HUES64 (cell line): ENCODE measurements at regions not wholly inside any gene's neighbourhood (a gene's known extent, or its start where the extent isn't known, plus 50 kb on each side); places are given as distances from the start of the nearest gene placed in this dataset.
"Not testable (repeated sequence)": the region's sequence is repeated elsewhere in the genome, so short reads cannot be mapped to it uniquely, and the experiment has no call there.

ENCODE experiments used
- H3K27ac ChIP-seq: 2 replicates; pipeline ENCODE4 v1.7.0; 2013; ENCODE audit warnings: low read depth, low read length, inconsistent platforms
- H3K27me3 ChIP-seq: 2 replicates; pipeline ENCODE4 v1.6.1; 2013; ENCODE audit warnings: mild to moderate bottlenecking, low read length; ENCODE audit not compliant: insufficient read depth
- H3K36me3 ChIP-seq: 2 replicates; pipeline ENCODE4 v1.6.1; 2013; ENCODE audit warnings: mild to moderate bottlenecking, low read length; ENCODE audit not compliant: insufficient read depth
- H3K4me1 ChIP-seq: 2 replicates; pipeline ENCODE4 v1.6.1; 2013; ENCODE audit warnings: mild to moderate bottlenecking, low read length, moderate library complexity; ENCODE audit not compliant: insufficient read depth
- H3K4me3 ChIP-seq: 2 replicates; pipeline ENCODE4 v1.5.1; 2013; ENCODE audit warnings: mild to moderate bottlenecking, low read length, moderate library complexity
- H3K9ac ChIP-seq: 2 replicates; pipeline ENCODE4 v1.6.1; 2013; ENCODE audit warnings: mild to moderate bottlenecking, low read depth, low read length
- H3K9me3 ChIP-seq: 2 replicates; pipeline ENCODE4 v1.6.1; 2013; ENCODE audit warnings: low read depth, low read length; ENCODE audit not compliant: insufficient read depth
- WGBS: fragments of 150-250, 120-280 bp; methylation state at CpG from one replicate; pipeline ENCODE4 v1.1.7; 2013; ENCODE audit warnings: missing lambda C conversion rate; 5-methylcytosine and 5-hydroxymethylcytosine counted together

GRCh38 chr21:9756677-9757076, 764.7 kb upstream of the TPTE start:
- Histone ChIP-seq H3K4me3 (no peak overlapping the region), H3K9ac (no peak overlapping the region), H3K36me3 (no peaks in the 10 kb centered on the region), H3K9me3 (peaks cover 97% of the 10 kb centered on the region), H3K27ac (no peak overlapping the region), H3K4me1 (no peaks in the 10 kb centered on the region), H3K27me3 (no peaks in the 10 kb centered on the region)
- WGBS: 81% methylated on average over 7 of the region's 9 CpGs

GRCh38 chr21:9757118-9757517, 764.3 kb upstream of the TPTE start:
- H3K9me3 ChIP-seq: peaks cover 97% of the 10 kb centered on the region
- H3K4me3 ChIP-seq, H3K27ac ChIP-seq, H3K9ac ChIP-seq, H3K36me3 ChIP-seq, H3K27me3 ChIP-seq, H3K4me1 ChIP-seq: not testable (repeated sequence)
- WGBS: 73% methylated on average over 7 of the region's 9 CpGs

GRCh38 chr21:9757572-9757971, 763.8 kb upstream of the TPTE start:
- 86% methylated on average over 9 of the region's 9 CpGs for WGBS
- not testable (repeated sequence) for H3K9ac ChIP-seq, H3K27me3 ChIP-seq, H3K27ac ChIP-seq, H3K4me1 ChIP-seq, H3K4me3 ChIP-seq, H3K36me3 ChIP-seq
- H3K9me3 ChIP-seq: peaks cover 97% of the 10 kb centered on the region

GRCh38 chr21:9758141-9758540, 763.2 kb upstream of the TPTE start:
- 82% methylated on average over 6 of the region's 6 CpGs for WGBS
- peaks cover 97% of the 10 kb centered on the region for H3K9me3 ChIP-seq
- no peak overlapping the region for H3K27ac ChIP-seq

GRCh38 chr21:9758888-9759287, 762.5 kb upstream of the TPTE start:
- Histone ChIP-seq H3K27me3 (no peaks in the 10 kb centered on the region), H3K9ac (no peak overlapping the region), H3K27ac (no peak overlapping the region), H3K36me3 (no peaks in the 10 kb centered on the region), H3K4me3 (no peak overlapping the region), H3K4me1 (no peaks in the 10 kb centered on the region), H3K9me3 (peaks cover 97% of the 10 kb centered on the region)
- WGBS: 72% methylated on average over 6 of the region's 6 CpGs

More at GRCh38 chr21:9758141-9758540, 763.2 kb upstream of the TPTE start:
- H3K4me1 ChIP-seq: no peaks in the 10 kb centered on the region
- no peak overlapping the region for H3K9ac ChIP-seq
- H3K36me3 ChIP-seq: no peaks in the 10 kb centered on the region
- H3K27me3 ChIP-seq: no peaks in the 10 kb centered on the region
- no peak overlapping the region for H3K4me3 ChIP-seq

- no peak overlapping the region for H3K4me3 ChIP-seq
- no peaks in the 10 kb centered on the region for H3K27me3 ChIP-seq
- no peak overlapping the region for H3K9ac ChIP-seq
- WGBS: 88% methylated on average over 9 of the region's 9 CpGs
- H3K4me1 ChIP-seq: no peaks in the 10 kb centered on the region
- H3K27ac ChIP-seq: no peak overlapping the region
- no peaks in the 10 kb centered on the region for H3K36me3 ChIP-seq
- H3K9me3 ChIP-seq: peaks cover 99% of the 10 kb centered on the region
Measured at GRCh38 chr21:9759972-9760371, 761.4 kb upstream of the TPTE start.

- Histone ChIP-seq H3K4me1 (no peaks in the 10 kb centered on the region), H3K9me3 (peaks cover 98% of the 10 kb centered on the region), H3K36me3 (no peaks in the 10 kb centered on the region), H3K4me3 (no peak overlapping the region), H3K27me3 (no peaks in the 10 kb centered on the region), H3K9ac (no peak overlapping the region), H3K27ac (no peak overlapping the region)
- 75% methylated on average over 5 of the region's 5 CpGs for WGBS
Measured at GRCh38 chr21:9760398-9761074, 760.8 kb upstream of the TPTE start.

GRCh38 chr21:9763306-9763705, 758.1 kb upstream of the TPTE start:
- H3K27me3 ChIP-seq: no peaks in the 10 kb centered on the region
- WGBS: 90% methylated on average over 3 of the region's 3 CpGs
- no peak overlapping the region for H3K27ac ChIP-seq

GRCh38 chr21:9763807-9764206, 757.6 kb upstream of the TPTE start:
- 72% methylated on average over 4 of the region's 4 CpGs for WGBS
- Histone ChIP-seq H3K36me3 (no peaks in the 10 kb centered on the region), H3K9me3 (peaks cover 98% of the 10 kb centered on the region), H3K27me3 (no peaks in the 10 kb centered on the region), H3K27ac (no peak overlapping the region), H3K4me3 (no peak overlapping the region; the same call in 1 of the 2 replicates), H3K4me1 (no peaks in the 10 kb centered on the region), H3K9ac (no peak overlapping the region)

More at GRCh38 chr21:9763306-9763705, 758.1 kb upstream of the TPTE start:
- Histone ChIP-seq H3K9ac (no peak overlapping the region), H3K4me1 (no peaks in the 10 kb centered on the region), H3K9me3 (peaks cover 98% of the 10 kb centered on the region), H3K4me3 (no peak overlapping the region), H3K36me3 (no peaks in the 10 kb centered on the region)

GRCh38 chr21:9764294-9764693, 757.1 kb upstream of the TPTE start:
- Histone ChIP-seq H3K4me3 (peak overlapping the region; percentile 7; the same call in 1 of the 2 replicates), H3K9me3 (peaks cover 98% of the 10 kb centered on the region)
- not testable (repeated sequence) for H3K4me1 ChIP-seq, H3K27me3 ChIP-seq, H3K9ac ChIP-seq, H3K27ac ChIP-seq, H3K36me3 ChIP-seq
- 79% methylated on average over 6 of the region's 6 CpGs for WGBS

GRCh38 chr21:9765538-9765937, 755.8 kb upstream of the TPTE start:
- H3K27ac ChIP-seq, H3K4me3 ChIP-seq, H3K36me3 ChIP-seq, H3K27me3 ChIP-seq, H3K9ac ChIP-seq, H3K4me1 ChIP-seq: not testable (repeated sequence)
- 58% methylated on average over 1 of the region's 1 CpG for WGBS
- H3K9me3 ChIP-seq: peaks cover 98% of the 10 kb centered on the region
